MG63 (cell line): ENCODE measurements at regions not wholly inside any gene's neighbourhood (a gene's known extent, or its start where the extent isn't known, plus 50 kb on each side); places are given as distances from the start of the nearest gene placed in this dataset.

Experiments used
- DNase-seq: peaks from one replicate; pipeline ENCODE4 v3.0.0-alpha.2; 2020
- H3K27me3 ChIP-seq: fragments of 250-450 bp; sonication (Bioruptor Pico); 2 replicates; pipeline ENCODE4 v1.5.1; 2020; ENCODE audit warnings: mild to moderate bottlenecking, moderate library complexity
- H3K36me3 ChIP-seq: fragments of 250-450 bp; sonication (Bioruptor Pico); 2 replicates; pipeline ENCODE4 v1.5.1; 2020; ENCODE audit warnings: mild to moderate bottlenecking, moderate library complexity
- H3K4me3 ChIP-seq: fragments of 250-450 bp; sonication (Bioruptor Pico); 2 replicates; pipeline ENCODE4 v1.5.1; 2020; ENCODE audit warnings: mild to moderate bottlenecking, moderate library complexity
- H3K9me3 ChIP-seq: fragments of 250-450 bp; sonication (Bioruptor Pico); 2 replicates; pipeline ENCODE4 v1.5.1; 2020; ENCODE audit warnings: mild to moderate bottlenecking, moderate library complexity

DNA sequence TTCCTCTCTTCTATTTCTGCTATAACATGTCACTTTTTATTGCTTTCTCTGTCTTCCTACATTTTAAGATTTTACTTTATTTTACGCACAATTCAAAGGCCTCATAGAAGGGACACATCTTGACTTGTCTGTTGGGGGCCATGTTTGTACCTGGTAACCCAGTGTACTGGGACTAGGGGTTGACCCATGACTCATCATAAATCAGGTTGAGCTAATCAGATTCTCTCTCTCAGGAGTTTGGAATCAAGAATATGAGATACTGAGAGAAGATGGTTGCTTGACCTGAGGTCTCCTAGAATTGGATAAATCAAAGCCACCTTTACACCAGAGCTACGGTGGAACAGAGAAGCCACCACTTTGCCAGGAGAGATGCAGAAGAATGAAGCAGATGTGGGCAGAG is 153.0 kb downstream of the UXS1 start:
- no peak for DNase-seq
- Histone ChIP-seq H3K36me3 (no peaks in the 10 kb centered on the region), H3K4me3 (no peak overlapping the region), H3K9me3 (no peaks in the 10 kb centered on the region), H3K27me3 (no peaks in the 10 kb centered on the region)

DNA sequence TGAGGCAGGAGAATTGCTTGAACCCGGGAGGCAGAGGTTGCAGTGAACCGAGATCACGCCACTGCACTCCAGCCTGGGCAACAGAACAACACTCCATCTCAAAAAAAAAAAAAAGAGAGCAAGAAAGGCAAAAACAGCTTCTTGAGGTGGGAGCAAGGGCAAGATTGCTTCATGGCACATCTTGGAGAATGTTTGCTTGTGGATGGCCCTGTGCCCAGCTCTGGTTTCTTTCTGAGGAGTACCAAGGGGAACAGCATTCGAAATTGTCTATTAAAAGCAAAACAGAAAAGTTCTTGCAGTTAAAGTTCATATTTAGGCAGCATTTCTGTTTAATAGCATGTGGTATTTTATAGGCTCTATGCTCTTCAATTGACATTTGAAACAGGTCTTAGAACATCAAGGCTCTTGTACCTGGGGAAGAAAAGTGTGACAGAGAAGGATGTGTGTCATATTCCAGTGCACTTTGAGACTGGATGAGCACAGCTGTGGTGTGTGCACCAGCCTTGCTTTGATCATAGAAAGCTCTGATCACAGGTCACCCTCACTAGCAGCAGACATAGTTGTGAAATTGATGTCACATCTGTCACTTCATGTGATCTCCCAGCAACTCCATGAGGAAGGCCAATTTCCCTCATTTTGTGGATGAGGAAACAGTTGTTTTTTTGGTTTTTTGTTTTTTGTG is 154.3 kb downstream of the UXS1 start:
- Histone ChIP-seq H3K4me3 (no peak overlapping the region), H3K36me3 (no peaks in the 10 kb centered on the region), H3K9me3 (no peaks in the 10 kb centered on the region), H3K27me3 (no peaks in the 10 kb centered on the region)
- no peak for DNase-seq

DNA sequence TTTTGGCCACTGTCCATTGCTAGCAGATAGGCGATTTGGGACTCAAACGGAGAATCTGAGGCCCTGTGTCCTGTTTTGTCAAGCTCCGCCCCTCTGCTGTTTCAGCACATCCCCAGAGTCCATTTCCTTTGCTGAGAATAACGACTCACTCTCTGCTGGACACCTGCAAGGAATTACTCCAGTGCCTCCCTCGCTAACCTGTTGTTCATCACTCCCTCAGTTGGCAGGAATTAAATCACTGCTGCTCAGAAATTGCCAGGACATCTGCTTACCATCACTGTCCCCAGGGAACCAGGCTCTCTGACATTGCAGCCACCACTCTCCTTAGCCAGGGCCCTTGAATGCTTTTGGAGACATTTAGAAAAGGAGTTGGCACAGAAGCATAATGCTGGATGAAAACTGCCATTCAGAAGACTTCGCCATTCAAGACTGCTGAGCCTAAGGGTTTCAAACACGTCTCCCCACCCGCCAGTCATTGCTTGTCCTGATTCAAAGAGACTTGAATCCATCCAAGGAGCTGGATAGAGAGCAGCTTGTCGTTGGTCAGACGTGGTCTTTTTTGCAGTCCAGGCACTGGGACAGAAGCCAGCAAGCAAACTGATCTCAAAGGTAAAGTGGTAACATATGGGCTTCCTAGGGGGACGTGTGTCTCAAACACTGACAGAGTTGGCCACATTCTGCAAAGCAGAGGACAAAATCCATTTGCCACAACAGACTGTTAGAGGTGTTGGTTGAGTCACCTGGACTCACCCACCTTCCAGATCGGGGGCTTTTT is 155.3 kb downstream of the UXS1 start:
- Histone ChIP-seq H3K27me3 (no peaks in the 10 kb centered on the region), H3K9me3 (no peaks in the 10 kb centered on the region), H3K4me3 (no peak overlapping the region), H3K36me3 (no peaks in the 10 kb centered on the region)
- DNase-seq: no peak

DNA sequence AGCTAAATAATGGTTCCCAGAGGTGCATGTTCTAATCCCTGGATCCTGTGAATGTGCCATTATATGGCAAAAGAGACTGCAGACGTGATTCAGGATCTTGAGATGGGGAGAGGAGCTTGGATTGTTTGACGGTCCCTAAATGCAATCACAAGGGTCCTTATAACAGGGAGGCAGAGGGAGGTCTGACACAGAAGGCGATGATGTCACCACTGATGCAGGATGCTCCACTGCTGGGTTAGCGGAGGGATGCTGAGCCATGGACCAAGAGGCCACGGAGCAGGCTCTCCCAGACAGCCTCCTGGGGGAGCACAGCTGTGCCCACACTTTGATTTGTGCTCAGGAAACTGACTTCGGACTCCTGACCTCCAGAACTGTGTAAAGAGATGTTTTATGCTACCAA is 156.2 kb downstream of the UXS1 start:
- Histone ChIP-seq H3K36me3 (no peaks in the 10 kb centered on the region), H3K9me3 (no peaks in the 10 kb centered on the region), H3K27me3 (no peaks in the 10 kb centered on the region), H3K4me3 (no peak overlapping the region)
- no peak for DNase-seq

DNA sequence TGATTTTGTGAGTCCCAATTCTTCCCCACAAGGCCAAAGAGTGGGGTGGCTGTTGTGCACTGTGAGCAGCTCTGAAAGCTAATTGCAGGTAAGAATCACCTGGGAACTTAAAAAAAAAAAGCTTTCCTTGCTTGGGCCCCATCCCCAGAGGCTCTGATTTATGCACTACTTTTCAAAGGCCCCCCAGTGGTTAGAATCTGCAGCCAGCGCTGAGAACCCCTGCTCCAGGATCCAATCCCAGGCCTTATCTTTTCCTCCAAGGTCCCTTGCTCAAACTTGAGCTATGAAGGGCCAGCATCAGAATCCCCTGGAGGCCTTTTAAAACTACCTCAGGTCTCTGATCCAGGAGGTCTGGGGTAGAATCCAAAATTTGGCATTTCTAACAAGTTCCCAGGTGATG is 156.8 kb downstream of the UXS1 start:
- Histone ChIP-seq H3K36me3 (no peaks in the 10 kb centered on the region), H3K27me3 (no peaks in the 10 kb centered on the region), H3K9me3 (no peaks in the 10 kb centered on the region), H3K4me3 (no peak overlapping the region)
- no peak for DNase-seq

DNA sequence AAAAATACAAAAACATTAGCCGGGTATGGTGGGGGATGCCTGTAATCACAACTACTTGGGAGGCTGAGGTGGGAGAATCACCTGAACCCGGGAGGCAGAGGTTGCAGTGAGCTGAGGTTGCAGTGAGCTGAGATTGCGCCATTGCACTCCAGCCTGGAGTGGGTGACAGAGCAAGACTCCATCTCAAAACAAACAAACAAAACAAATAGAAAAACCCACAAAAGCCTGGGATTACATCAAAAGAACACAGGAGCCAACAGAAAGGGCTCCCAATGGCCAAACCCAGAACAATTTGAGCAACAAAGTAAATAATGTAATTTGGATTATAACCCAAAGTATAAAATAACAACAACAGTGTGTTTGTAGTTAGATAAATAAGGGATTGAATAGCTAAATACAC is 159.8 kb downstream of the UXS1 start:
- H3K4me3 ChIP-seq: no peak overlapping the region
- H3K9me3 ChIP-seq: no peaks in the 10 kb centered on the region
- H3K36me3 ChIP-seq: no peaks in the 10 kb centered on the region
- no peaks in the 10 kb centered on the region for H3K27me3 ChIP-seq
- no peak for DNase-seq

DNA sequence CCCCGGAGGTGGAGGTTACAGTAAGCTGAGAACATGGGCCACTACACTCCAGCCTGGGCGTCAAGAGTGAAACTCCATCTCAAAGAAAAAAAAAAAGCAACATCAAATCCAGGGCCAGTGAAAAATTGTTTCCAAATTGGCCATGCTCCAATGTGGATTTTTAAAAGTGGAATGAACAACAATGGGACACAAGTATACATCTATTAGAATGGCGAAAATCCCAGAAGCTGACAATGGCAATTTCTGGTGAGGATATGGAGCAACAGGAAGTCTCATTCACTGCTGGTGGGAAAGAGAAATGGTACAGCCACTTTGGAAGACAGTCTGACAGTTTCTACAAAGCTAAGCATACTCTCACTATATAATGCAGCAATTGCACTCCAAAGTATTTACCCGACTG is 161.4 kb downstream of the UXS1 start:
- H3K27me3 ChIP-seq: no peaks in the 10 kb centered on the region
- H3K36me3 ChIP-seq: no peaks in the 10 kb centered on the region
- no peak for DNase-seq
- no peak overlapping the region for H3K4me3 ChIP-seq
- no peaks in the 10 kb centered on the region for H3K9me3 ChIP-seq

DNA sequence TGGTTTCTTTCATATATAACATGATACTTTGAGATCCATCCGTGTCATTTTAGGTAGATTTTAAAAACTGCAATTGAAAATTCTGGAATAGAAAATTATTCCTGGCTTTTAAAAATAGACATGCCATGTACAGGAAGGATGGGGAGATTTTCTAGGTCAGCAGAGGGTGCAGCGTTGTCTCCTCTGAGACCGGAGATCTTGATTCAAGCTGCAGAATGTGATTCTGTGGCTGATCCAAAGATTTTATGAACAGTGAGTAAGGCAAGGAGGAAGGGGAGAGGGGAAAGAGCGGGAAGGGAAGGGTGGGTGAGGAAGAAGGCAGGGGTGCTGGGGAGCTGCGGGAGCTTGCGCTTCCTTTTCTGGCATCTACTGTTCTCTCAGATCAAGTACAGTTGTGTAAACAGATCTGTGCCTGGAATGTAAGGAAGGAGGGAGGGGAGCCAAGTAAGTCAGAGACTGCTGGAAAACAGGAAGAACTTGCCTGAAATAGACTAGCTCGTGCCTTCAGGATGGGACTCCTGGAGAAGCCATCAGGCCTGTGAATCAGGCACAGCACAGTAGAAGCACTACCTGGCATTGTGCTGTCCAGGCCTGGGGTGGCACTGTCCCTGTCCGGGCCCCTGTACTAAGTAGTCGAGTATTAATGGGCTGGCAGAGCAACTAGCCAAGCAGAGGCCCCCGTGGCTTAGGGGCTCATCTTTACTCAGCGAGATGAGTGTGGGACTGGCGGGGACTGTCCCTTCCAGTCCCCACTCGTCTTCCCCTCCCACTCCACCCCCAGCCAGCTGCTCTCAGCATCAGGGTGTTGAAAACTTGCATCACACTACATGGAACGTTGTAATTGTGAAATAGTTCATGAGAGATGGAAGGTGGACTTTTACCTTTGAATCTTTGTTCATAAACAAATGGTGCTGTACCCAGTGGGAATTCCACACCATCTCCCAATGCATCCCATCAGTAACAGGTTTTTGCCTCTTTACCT is 163.5 kb downstream of the UXS1 start:
- Histone ChIP-seq H3K9me3 (no peaks in the 10 kb centered on the region), H3K4me3 (no peak overlapping the region), H3K36me3 (no peaks in the 10 kb centered on the region), H3K27me3 (no peaks in the 10 kb centered on the region)
- peak; percentile 42 for DNase-seq

DNA sequence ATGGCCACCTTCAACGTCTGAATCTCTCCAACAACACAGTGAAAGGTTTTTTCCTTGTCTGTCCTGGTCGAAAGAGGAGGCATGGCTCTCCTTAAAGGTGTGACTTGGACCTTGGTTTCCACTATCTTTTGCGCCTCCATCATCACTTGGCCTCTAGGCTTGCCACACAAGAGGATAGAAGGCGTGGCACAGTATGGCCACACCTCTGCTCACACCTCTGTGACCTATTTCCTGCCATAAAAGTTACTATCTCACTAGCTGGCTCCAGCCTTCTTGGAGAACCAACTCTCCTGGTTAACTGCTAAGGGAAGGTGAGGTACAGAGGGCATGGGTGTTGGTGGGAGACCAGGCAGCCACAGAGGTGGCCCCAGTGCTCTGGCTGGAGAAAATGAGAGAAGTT is 165.9 kb downstream of the UXS1 start:
- H3K36me3 ChIP-seq: no peaks in the 10 kb centered on the region
- no peak overlapping the region for H3K4me3 ChIP-seq
- H3K27me3 ChIP-seq: no peaks in the 10 kb centered on the region
- H3K9me3 ChIP-seq: no peaks in the 10 kb centered on the region
- no peak for DNase-seq

DNA sequence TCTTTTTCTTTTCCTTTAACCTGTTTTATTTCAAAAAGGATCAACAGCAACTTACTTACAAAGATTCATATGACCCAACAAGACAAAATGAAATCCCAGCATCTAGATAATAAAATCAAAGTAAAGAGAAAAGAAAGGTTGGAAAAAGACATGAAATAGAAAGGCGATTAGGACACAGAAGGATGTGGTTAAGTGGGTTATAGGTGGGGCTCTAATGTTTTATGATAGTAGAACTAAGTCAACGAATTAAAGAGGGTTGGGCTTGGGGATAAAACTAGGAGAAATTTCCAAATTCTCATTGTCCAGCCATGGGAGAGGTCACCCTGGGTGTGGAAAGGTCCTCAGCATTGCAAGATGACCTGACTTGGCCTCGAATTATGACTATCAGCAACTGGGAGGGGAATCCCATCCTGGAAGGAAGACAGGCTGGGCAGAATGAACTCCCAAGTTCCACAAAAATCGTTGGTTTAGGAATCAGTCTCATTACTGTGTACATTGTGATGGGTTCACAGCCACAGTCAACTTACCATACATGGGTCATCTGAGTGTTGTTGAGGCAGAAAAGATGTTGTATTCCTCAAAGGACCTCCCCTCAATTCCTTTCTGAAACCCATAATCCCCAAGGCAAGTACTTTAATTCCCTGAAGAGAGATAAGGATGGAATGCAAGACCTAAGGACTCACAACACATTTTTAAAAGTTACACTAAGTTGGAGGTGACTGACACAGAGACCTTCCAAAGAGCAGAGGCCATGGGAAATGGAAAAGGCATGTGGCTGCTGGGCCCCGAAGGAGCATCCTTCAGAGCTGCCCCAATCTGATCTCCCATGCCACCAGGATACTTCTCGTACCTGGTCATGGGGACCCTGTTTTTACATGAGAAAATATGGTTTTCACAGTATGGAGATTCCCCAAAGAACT is 167.6 kb downstream of the UXS1 start:
- no peaks in the 10 kb centered on the region for H3K27me3 ChIP-seq
- no peaks in the 10 kb centered on the region for H3K36me3 ChIP-seq
- H3K9me3 ChIP-seq: no peaks in the 10 kb centered on the region
- H3K4me3 ChIP-seq: no peak overlapping the region
- DNase-seq: no peak

DNA sequence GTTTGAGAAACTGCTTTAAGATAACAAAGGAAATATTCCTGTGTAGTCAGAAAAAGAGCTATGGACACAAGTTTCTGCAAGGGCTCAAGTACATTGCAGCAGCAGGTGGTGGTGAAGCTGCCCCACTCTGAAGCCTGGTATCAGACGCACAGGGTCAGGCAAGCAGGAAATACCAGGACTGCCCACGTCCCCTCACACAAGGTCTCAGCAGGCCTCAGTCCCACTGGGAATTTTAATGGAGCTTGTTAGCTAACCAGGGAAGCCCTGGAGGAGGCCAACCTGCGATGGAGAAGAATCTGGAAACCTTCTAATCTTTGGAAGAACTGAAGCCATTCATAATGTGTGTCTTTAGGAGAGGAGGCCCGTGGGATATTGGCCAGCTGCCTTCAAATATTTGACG is 168.3 kb downstream of the UXS1 start:
- no peak for DNase-seq
- no peaks in the 10 kb centered on the region for H3K27me3 ChIP-seq

DNA sequence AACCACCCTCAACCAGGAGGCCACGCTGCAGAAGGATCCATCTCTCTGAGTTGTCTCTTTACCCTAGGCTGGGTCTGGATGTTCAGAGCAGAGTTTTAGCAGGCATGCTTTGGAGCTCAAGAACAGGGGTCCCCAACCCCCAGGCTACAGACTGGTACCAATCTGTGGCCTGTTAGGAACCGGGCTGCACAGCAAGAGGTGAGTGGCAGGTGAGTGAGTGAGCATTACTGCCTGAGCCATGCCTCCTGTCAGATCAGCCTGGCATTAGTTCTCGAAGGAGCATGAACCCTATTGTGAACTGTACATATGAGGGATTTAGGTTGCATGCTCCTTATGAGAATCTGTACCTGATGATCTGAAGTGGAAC is 172.5 kb downstream of the UXS1 start:
- Histone ChIP-seq H3K9me3 (no peaks in the 10 kb centered on the region), H3K4me3 (no peak overlapping the region), H3K27me3 (no peaks in the 10 kb centered on the region), H3K36me3 (no peaks in the 10 kb centered on the region)
- no peak for DNase-seq

More for the DNA sequence above, 168.3 kb downstream of the UXS1 start:
- Histone ChIP-seq H3K4me3 (no peak overlapping the region), H3K9me3 (no peaks in the 10 kb centered on the region), H3K36me3 (no peaks in the 10 kb centered on the region)

DNA sequence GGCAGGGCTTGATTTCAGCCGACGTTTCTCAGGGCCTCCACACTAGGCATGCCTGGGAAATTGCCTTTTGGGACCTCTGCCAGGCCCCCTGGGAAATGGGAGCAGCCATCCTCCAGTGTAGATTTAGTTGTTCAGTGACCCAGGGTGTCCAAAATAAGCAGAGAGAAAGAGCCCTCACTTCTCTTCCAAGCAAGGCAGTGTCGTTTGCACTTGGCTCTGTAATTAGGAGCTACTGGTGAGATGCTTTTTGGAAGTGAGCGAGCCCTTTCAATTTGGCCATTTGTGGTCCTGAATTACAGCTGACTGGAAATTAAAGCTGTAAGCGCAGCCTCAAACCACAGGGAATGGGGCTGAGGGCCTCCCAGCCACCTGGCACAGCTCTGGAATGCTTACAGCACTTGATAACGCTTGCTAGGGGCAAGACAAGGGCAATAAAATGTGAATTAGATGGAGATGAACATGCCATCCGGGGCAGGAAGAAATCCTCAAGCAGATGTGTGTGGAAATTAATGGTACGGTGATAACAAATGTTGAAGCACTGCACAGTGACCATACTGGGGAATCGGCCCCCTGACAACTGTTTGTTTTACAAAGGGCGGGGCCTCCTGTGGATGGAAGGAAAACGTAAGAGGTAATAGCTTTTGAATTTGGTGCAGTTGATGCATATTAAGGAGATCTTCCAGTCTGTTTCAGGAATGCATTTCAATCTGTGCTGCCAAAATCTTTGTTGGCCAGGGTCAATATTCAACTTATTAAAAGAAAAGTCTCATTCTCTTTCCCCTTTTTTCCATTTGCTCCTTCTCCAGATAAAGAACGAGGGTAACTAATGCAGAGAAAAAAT is 173.1 kb downstream of the UXS1 start:
- DNase-seq: no peak
- Histone ChIP-seq H3K4me3 (no peak overlapping the region), H3K27me3 (no peaks in the 10 kb centered on the region), H3K36me3 (no peaks in the 10 kb centered on the region), H3K9me3 (no peaks in the 10 kb centered on the region)

DNA sequence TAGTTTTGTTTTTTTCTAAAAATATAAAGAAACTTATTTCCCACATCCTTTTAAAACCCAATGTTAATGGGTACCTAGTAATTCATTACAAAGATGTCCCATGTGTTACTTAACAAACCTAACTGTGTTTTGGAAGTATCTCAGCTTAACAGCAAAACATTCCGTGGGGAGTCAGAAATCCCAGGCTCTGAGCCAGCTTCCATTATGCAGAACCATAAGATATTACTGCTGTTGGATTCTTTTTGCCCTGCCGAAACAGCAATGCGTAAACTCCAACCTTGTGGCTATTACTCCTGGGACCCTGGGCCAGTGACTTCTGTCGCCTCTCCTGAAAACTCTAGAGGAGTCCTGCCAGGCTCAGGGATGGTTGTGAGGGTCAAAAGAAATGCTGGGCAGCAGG is 174.1 kb downstream of the UXS1 start:
- no peaks in the 10 kb centered on the region for H3K27me3 ChIP-seq
- no peaks in the 10 kb centered on the region for H3K9me3 ChIP-seq
- H3K4me3 ChIP-seq: no peak overlapping the region
- H3K36me3 ChIP-seq: no peaks in the 10 kb centered on the region
- DNase-seq: no peak

DNA sequence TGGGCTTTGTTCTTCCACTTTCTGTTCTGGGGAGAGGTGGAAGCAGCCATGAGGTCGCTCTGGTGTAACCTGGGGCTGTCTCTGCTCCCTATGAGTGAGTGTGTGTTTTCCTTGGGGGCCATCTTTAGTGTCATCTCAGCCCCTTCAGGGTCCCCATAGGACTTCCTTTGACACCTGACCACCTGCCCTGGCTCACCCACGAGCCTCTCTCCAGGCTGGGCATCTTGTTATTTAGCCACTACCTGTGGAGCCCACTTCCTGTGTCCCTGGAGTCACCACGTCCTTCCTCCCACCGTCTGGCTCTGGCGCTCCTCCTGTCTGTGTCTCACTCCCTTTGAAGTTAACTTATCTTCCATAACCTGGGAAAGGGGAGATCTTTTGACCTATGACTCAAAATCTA is 176.0 kb downstream of the UXS1 start:
- no peak for DNase-seq
- no peaks in the 10 kb centered on the region for H3K36me3 ChIP-seq
- no peak overlapping the region for H3K4me3 ChIP-seq
- H3K27me3 ChIP-seq: no peaks in the 10 kb centered on the region
- no peaks in the 10 kb centered on the region for H3K9me3 ChIP-seq
